Mesendoderm (in vitro differentiated cells): ENCODE measurements at regions not wholly inside any gene's neighbourhood (a gene's known extent, or its start where the extent isn't known, plus 50 kb on each side); places are given as distances from the start of the nearest gene placed in this dataset.

Experiments used
- DNase-seq: peaks from one replicate; pipeline ENCODE4 v3.0.0; 2013
- H2AK5ac ChIP-seq: 2 replicates; pipeline ENCODE4 v1.6.1; 2013; ENCODE audit warnings: low read length, inconsistent platforms
- H2BK120ac ChIP-seq: 2 replicates; pipeline ENCODE4 v1.6.1; 2013; ENCODE audit warnings: low read depth, mild to moderate bottlenecking, low read length, moderate library complexity, mixed read lengths
- H2BK15ac ChIP-seq: replicated peaks from 2 replicates; pipeline ENCODE4 v1.6.1; 2013; ENCODE audit warnings: low read depth, mild to moderate bottlenecking, moderate library complexity
- H2BK5ac ChIP-seq: 2 replicates; pipeline ENCODE4 v1.6.1; 2013; ENCODE audit warnings: low read length, inconsistent platforms
- H3K18ac ChIP-seq: 2 replicates; pipeline ENCODE4 v1.6.1; 2013; ENCODE audit warnings: mild to moderate bottlenecking, low read length, mixed read lengths
- H3K23ac ChIP-seq: one replicate; pipeline ENCODE4 v1.6.1; 2013; ENCODE audit warnings: low read length
- H3K27ac ChIP-seq: 2 replicates; pipeline ENCODE4 v1.5.1; 2013; ENCODE audit warnings: low read depth, mild to moderate bottlenecking, inconsistent platforms, low read length, moderate library complexity
- H3K27me3 ChIP-seq: 2 replicates; pipeline ENCODE4 v1.6.1; 2013; ENCODE audit warnings: low read length, control low read depth, mild to moderate bottlenecking, inconsistent platforms; ENCODE audit not compliant: insufficient read depth, poor library complexity
- H3K36me3 ChIP-seq: 2 replicates; pipeline ENCODE4 v1.6.1; 2013; ENCODE audit warnings: low read length, inconsistent platforms; ENCODE audit not compliant: control insufficient read depth, insufficient read depth
- H3K4ac ChIP-seq: one replicate; pipeline ENCODE4 v1.6.1; 2013; ENCODE audit warnings: low read depth, mild to moderate bottlenecking, low read length, moderate library complexity
- H3K4me1 ChIP-seq: 2 replicates; pipeline ENCODE4 v1.6.1; 2013; ENCODE audit warnings: low read depth, low read length, inconsistent platforms; ENCODE audit not compliant: control insufficient read depth
- H3K4me2 ChIP-seq: 2 replicates; pipeline ENCODE4 v1.6.1; 2013; ENCODE audit warnings: low read length
- H3K4me3 ChIP-seq: 2 replicates; pipeline ENCODE4 v1.5.1; 2013; ENCODE audit warnings: mild to moderate bottlenecking, low read length
- H3K56ac ChIP-seq: one replicate; pipeline ENCODE4 v1.6.1; 2013; ENCODE audit warnings: low read length
- H3K79me1 ChIP-seq: 2 replicates; pipeline ENCODE4 v1.6.1; 2013; ENCODE audit warnings: low read length, inconsistent platforms
- H3K79me2 ChIP-seq: 2 replicates; pipeline ENCODE4 v1.6.1; 2013; ENCODE audit warnings: mild to moderate bottlenecking, low read length; ENCODE audit not compliant: control insufficient read depth, insufficient read depth
- H3K9ac ChIP-seq: 2 replicates; pipeline ENCODE4 v1.6.1; 2013; ENCODE audit warnings: low read length, inconsistent platforms
- H4K5ac ChIP-seq: one replicate; pipeline ENCODE4 v1.6.1; 2013; ENCODE audit warnings: low read length
- H4K8ac ChIP-seq: one replicate; pipeline ENCODE4 v1.6.1; 2013; ENCODE audit warnings: low read depth, mild to moderate bottlenecking, control low read depth, low read length, moderate library complexity
- WGBS: extraction: QIAGEN DNeasy Blood & Tissue Kit; methylation state at CpG from one replicate; pipeline ENCODE4 v1.1.7; 2013; ENCODE audit warnings: low lambda C conversion rate, missing lambda C conversion rate; ENCODE audit not compliant: insufficient coverage; ENCODE audit errors: extremely low coverage; 5-methylcytosine and 5-hydroxymethylcytosine counted together

DNA sequence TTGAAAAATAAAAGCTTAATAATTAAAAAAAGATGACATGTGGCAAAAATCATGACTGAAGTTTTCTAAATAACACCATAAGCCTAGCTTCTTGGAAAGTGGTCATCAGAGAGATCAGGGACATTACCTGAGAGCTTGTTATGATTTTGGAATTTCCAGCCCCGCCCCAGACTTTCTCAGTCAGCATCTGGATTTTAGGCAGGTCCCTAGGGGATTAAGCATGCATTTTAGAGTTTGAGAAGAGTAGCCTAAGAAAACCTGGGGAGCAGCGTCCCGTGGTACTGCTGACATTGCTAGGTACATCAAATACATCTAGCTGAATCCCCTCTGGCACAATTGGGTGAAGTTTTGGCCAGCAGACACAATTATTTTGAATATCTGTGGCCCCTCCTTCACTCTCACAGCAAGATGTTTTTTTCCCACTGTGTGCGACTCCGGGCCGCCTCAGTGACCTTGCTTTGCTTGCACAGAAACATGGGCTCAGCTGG is 58.7 kb upstream of the MEF2A start:
- Histone ChIP-seq H3K4me1 (no peaks in the 10 kb centered on the region), H2AK5ac (no peak overlapping the region)
- WGBS, result no CpG with 5 or more reads among the region's 6 CpGs

DNA sequence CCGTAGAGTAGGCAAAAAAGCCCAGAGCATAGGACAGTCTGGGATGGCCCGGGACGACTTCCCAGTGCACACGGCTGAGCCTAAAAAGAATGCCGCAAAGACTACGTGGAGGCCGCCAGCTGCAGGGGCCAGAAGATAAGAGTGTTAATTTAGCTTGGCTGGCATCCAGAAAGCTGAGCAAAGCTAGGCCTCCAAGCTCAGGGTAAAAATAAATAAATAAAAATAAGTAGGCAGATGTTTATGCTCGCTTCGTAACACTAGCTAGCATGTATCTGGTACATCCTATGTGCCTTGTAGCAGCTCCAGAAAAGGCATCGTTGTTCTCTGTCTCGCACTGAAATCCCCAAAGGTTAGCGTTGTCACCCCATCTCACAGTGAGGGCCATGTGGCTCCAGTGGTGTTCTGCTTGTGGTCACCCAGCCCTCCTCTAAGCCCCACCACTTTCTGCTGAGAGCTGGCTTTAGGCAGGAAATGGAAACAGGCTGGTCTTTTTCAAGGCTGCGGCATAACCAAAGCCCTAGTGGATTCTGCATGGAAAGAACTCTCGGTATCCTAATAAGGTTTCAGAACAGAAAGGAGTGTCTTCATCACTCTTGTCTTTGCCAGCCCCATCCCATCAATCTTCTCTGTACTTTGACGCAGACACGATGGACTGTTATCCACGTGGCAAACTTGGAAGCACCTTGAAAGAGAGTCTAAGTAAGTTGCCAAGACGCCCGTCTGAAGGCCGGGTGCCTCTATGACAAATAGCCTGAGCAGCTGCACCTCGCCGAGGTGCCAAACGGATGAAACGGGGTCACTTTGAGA is 58.1 kb upstream of the MEF2A start:
- Histone ChIP-seq H3K9ac (no peak overlapping the region), H3K27me3 (no peaks in the 10 kb centered on the region), H4K8ac (no peak overlapping the region), H3K18ac (no peak overlapping the region), H3K79me1 (no peaks in the 10 kb centered on the region), H4K5ac (no peak overlapping the region), H3K36me3 (no peaks in the 10 kb centered on the region), H3K4me2 (no peak overlapping the region), H2BK120ac (no peak overlapping the region), H2BK15ac (no peak overlapping the region), H2BK5ac (no peak overlapping the region), H3K27ac (no peak overlapping the region), H3K4me3 (no peak overlapping the region), H2AK5ac (no peak overlapping the region), H3K23ac (no peak overlapping the region), H3K4ac (no peak overlapping the region), H3K79me2 (no peaks in the 10 kb centered on the region), H3K4me1 (no peaks in the 10 kb centered on the region), H3K56ac (no peak overlapping the region)
- DNase-seq, result no peak
- no CpG with 5 or more reads among the region's 24 CpGs for WGBS

More for the DNA sequence above, 58.7 kb upstream of the MEF2A start:
- Histone ChIP-seq H2BK5ac (no peak overlapping the region), H2BK120ac (no peak overlapping the region), H3K18ac (no peak overlapping the region), H3K23ac (no peak overlapping the region), H3K79me1 (no peaks in the 10 kb centered on the region), H4K8ac (no peak overlapping the region), H3K4me3 (no peak overlapping the region), H3K4me2 (no peak overlapping the region), H3K79me2 (no peaks in the 10 kb centered on the region), H3K9ac (no peak overlapping the region), H2BK15ac (no peak overlapping the region), H3K4ac (no peak overlapping the region), H3K27ac (no peak overlapping the region), H3K56ac (no peak overlapping the region), H3K36me3 (no peaks in the 10 kb centered on the region), H3K27me3 (no peaks in the 10 kb centered on the region), H4K5ac (no peak overlapping the region)
- no peak for DNase-seq

DNA sequence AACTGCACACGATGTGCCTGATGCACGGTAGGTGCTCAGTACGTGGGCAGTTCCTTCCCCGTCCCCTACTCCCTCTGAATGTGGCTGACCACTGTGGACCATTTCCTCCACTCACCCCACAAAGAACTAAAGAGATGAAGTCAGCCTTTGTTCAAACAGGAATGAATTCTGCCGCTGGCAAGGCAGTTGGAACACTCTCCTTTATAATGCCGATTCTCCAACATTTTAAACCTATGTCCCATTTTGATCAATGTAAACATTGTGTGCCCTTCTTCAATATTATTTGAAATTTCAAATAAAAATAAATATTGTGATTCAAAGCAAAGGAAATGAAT is 57.5 kb upstream of the MEF2A start:
- Histone ChIP-seq H2BK15ac (no peak overlapping the region), H3K36me3 (no peaks in the 10 kb centered on the region), H3K4ac (no peak overlapping the region), H2BK5ac (no peak overlapping the region), H4K5ac (no peak overlapping the region), H3K56ac (no peak overlapping the region), H3K4me2 (no peak overlapping the region), H4K8ac (no peak overlapping the region), H3K4me1 (no peaks in the 10 kb centered on the region), H3K4me3 (no peak overlapping the region), H3K18ac (no peak overlapping the region), H3K79me1 (no peaks in the 10 kb centered on the region), H3K27me3 (no peaks in the 10 kb centered on the region), H3K27ac (no peak overlapping the region), H2BK120ac (no peak overlapping the region), H3K79me2 (no peaks in the 10 kb centered on the region), H2AK5ac (no peak overlapping the region), H3K9ac (no peak overlapping the region), H3K23ac (no peak overlapping the region)
- no CpG with 5 or more reads among the region's 6 CpGs for WGBS
- DNase-seq, result no peak

DNA sequence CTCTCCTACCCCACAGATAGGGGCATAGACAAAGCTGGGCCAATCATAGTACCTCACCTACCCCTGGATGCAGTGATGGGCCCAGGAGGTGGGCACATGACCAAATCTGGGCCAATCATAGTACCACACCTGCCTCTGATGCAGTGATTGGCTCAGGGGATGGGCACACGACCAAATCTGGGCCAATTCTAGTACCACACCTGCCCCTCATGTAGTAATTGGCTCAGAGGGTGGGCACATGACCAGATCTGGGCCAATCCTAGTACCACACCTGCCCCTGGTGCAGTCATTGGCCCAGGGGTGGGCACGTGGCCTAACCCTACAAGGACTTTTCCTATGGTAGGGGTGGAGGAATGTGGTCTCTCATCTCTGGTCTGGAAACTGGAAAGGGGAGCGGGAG is 56.9 kb upstream of the MEF2A start:
- H3K18ac ChIP-seq, result no peak overlapping the region
- no peak overlapping the region for H4K5ac ChIP-seq
- no peak overlapping the region for H3K27ac ChIP-seq
- H3K4me2 ChIP-seq, result no peak overlapping the region
- H3K9ac ChIP-seq, result no peak overlapping the region
- no peak overlapping the region for H3K4me3 ChIP-seq
- no peaks in the 10 kb centered on the region for H3K79me2 ChIP-seq
- WGBS, result no CpG with 5 or more reads among the region's 3 CpGs
- H2AK5ac ChIP-seq, result no peak overlapping the region
- no peaks in the 10 kb centered on the region for H3K27me3 ChIP-seq
- H3K79me1 ChIP-seq, result no peaks in the 10 kb centered on the region
- H3K36me3 ChIP-seq, result no peaks in the 10 kb centered on the region
- no peaks in the 10 kb centered on the region for H3K4me1 ChIP-seq
- no peak overlapping the region for H3K56ac ChIP-seq
- no peak overlapping the region for H2BK5ac ChIP-seq
- no peak overlapping the region for H4K8ac ChIP-seq
- H2BK120ac ChIP-seq, result no peak overlapping the region
- no peak for DNase-seq
- no peak overlapping the region for H3K4ac ChIP-seq
- no peak overlapping the region for H3K23ac ChIP-seq
- no peak overlapping the region for H2BK15ac ChIP-seq

DNA sequence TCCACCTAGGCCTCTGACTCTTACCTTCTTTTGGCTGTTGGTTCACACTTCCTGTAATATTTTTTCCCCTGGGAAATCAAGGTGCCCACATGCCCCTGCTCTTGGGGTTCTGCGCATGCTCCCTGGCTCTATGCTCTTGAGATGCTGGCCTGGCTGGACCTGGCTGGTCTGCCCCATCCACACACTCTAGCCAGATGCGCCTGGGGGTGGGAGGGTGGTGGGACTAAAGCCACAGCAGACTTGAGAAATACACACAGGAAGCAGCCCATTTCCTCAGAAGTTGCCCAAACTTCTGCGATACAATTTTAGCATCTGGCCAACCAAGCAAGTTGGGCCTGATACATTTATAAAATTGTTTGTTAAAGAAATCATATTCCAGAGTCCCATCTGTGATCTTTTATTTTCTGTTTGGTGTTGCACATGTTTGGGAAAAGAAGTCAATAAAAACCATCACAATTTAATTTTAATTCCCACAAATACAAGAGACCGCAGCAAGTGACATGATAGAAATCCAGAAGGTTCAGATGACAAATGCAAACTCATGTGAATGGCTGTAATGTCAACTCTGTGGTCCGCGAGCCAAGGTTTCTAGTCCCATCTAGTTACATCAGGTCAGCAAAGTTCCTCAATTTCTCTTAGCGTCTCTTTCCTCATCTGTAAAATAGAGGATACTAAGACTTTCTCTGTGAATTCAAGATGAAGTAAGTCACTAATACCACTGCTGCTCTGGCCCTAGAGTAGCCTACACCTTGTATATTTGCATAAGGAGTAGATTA is 55.9 kb upstream of the MEF2A start:
- Histone ChIP-seq H3K79me1 (no peaks in the 10 kb centered on the region), H2BK15ac (no peak overlapping the region), H2BK5ac (no peak overlapping the region), H3K56ac (no peak overlapping the region), H3K9ac (no peak overlapping the region), H3K36me3 (no peaks in the 10 kb centered on the region), H3K23ac (no peak overlapping the region), H2BK120ac (no peak overlapping the region), H3K4ac (no peak overlapping the region), H4K8ac (no peak overlapping the region), H2AK5ac (no peak overlapping the region), H3K4me1 (no peaks in the 10 kb centered on the region), H4K5ac (no peak overlapping the region), H3K27ac (no peak overlapping the region), H3K4me2 (no peak overlapping the region), H3K4me3 (no peak overlapping the region), H3K27me3 (no peaks in the 10 kb centered on the region), H3K18ac (no peak overlapping the region), H3K79me2 (no peaks in the 10 kb centered on the region)
- no peak for DNase-seq
- no CpG with 5 or more reads among the region's 7 CpGs for WGBS
